Effector CD4-positive, alpha-beta T cell (primary cell): ENCODE measurements at regions not wholly inside any gene's neighbourhood (a gene's known extent, or its start where the extent isn't known, plus 50 kb on each side); places are given as distances from the start of the nearest gene placed in this dataset.
"Not testable (repeated sequence)": the region's sequence is repeated elsewhere in the genome, so short reads cannot be mapped to it uniquely, and the experiment has no call there.

Experiments used
- DNase-seq: peaks from one replicate; pipeline ENCODE4 v3.0.0-alpha.2; 2020

DNA sequence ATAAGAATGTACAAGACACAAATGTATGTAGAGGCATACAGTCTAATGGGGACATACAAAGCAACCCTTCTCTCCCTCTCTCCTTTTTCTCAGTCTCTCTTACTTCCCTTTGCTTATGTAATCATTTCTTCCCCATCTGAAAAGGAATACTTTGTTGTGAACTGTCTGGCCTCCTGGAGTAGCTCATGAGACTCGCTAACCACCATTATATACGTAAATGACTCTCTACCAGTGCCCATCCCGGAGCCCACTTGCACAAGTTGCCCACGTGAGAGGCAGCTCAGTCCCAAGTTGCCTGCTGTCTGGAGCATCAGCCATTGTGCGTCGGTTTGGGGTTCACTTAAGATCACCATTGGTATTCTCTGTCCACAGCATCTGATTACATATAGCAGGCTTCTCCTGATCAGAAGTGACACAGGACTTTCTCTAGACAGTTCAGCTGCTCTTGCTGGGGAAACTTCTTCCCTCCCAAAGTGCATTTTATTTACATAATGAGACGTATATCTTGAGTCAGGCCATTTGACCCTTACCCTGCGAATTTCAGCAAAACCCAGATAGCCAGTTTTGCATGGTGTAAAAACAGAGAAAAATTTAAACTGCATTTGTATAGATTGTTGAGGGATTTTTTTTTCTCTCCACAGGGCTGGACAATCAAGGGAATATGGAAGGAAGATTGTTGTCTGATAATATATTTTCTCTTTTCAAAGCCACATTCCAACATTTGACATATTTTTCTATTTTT lies 220.7 kb upstream of the EGLN3 start:
- DNase-seq: no peak

DNA sequence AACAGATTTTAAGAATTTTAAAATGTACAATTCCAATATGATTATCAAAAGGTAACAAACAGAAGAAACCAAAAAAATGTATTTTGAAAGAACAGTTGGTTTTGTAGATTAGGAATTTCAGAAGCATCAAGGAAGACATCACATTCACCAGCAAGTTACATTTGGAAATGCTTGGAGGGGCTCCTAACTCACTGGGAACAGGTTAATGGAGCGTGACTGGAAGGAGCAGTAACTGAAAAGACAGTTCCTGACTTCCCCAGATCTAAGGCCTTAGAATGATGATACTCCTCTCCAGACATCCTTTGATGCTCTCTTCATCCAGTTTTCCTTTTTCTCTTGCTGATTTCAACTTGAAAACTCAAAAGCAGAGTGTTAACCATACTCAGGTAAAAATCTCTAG lies 220.0 kb upstream of the EGLN3 start:
- DNase-seq: no peak

DNA sequence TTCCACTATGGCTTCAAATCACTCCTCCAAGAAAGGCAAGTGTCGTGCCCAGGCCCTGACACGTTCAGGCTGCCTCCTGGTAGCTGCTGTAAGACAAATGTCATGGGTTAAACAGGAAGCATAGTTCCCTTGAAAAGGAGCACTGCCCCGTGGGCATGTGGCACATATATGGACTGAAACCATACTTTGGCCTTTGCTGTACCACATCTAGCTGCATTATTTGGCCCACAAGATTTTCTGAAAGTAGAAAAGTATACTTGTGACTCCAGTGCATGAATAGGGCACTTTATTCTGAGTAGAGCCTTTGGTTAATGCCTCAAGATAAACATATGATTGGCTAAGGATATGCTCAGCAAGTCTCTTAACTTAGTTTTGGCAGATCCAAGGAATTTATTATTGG lies 218.7 kb upstream of the EGLN3 start:
- DNase-seq: no peak

DNA sequence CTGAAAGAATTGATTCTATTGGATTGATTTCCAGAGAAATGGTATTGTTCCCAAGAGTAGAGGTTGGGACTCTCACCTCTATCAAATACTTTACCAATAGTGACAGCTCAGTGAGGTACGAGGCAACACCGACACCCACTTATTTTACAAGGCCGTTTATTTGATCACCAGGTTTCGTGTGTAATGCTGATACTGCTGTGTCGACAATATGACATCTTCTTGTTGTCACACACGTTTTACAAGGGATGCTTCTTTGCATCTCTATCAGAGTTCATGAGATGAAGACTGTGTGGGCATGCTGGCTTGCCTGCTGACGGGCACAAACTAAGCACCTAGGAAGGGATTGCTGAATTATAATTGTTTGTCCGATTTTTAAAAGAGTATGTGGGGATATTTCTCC lies 217.8 kb upstream of the EGLN3 start:
- DNase-seq: no peak

DNA sequence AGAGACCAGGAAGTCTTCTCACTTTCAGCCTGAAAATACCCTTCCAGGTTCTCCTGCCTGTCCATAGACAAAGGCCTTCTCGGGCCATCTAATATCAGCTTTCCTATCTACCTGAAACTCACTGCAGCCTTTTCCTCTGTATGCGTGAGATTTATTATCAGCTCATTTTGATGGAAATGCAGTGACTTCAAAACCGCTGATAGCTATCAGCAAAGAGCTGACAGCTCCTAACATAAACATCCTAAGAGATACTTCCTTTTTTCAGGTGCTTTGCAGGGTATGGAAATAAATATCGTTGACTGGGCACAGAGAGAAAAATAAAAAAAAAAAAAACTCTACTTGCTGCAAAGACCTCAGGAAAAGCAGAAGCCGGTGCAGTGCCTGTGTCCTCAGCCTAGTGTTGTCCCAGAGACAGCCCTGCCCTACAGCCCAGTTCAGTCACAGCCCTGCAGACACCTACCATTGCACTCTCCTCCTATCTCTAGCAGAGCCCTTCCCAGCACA lies 215.0 kb upstream of the EGLN3 start:
- DNase-seq: no peak

DNA sequence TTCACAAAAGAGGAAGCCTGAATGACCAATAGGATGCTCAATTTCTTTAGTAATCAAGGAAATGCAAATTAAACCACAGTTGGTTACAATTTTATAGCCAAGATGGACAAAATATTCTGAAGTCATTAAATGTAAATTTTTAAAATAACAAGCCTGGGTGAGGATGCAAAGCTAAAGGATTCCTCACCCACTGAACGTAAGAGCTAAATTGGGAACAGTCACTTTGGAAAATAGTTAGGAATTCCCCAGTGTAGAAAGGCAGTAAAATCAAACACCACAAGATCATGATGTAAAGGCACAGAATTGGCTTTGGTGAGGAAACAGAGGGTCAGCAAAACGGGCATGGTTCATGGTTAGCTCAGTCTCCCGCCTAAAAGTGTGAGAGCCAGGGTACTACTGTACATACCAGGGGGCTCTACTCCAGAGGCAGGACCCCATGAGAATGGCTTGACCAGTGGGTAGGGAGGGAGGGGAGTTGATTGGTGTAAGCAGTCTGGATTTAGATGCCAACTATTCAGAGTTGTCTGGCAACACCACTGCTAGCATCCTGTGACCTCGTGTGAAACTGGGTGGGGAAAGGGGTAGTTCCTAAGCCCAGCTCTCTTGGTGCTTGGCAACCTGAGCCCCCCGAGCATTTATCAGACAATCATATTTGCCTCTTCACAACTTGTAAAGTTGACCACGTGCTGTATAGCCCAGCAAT lies 213.4 kb upstream of the EGLN3 start:
- DNase-seq: no peak

DNA sequence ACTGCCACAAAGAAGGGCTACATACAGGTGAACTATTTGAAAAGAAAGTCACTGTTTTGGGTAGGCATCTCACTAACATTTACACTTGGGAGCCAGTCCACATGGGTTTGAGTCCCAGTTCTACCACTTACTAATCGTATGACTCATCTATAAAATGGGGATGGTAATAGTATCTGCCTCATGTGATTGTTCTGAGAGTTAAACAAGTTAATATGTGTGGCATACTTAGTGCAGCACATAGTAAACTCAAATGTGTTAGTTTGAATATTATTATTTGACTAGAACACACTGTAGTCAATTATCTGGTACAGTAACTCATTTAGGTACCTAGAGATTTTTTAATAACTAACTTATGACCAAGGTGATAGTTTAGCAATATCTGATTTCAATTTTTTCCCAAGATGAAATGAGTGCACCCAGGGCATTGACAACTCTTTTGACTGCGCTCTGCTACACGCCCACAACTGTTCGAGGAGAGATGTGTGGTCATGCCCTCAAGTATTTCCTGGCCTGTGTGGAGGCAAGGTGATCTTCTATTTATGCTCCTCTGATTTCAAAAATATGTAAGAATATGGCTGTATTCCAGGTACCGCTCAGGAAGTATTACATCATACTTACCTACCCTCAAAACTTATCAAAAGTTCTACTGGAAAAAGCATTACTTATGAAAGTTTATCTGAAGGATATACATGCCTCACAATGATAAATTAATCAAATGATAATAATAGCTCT lies 210.6 kb upstream of the EGLN3 start:
- DNase-seq: no peak

DNA sequence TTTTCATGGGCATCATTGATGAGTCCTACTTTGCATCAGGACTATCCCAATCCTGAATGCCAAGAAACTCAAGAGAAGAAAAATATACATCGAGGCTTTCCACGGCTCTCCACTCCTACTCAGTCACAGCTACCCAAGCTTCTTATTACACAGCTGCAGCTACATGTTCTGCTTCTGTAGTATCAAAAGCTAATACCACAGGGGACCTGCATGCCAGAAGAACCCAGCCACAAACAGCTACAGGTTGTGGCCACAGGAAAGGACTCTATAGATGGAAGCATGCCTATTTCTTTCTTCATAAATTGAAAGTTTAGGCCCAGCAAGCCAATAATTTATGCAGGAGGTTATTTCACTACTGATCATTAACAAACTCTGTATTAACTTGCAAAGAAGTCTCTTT lies 209.7 kb upstream of the EGLN3 start:
- no peak for DNase-seq

DNA sequence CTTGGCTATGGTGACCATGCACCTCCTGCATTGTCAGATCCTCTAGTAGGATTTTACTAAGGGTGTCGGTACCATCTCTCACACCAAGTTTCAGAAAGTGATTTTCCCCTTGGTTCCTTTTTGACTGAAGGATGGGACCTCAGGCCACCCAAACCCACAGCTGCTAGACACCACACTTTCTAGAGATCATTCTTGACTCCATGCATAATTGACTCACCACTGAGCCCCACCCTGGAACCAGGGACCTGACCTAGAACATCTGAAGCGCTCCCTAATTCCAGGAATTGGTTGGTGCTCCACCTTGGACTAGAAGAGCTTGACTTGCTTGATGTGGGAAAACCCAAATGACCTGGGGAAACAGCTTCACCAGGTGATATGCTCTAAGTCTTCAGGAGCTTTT lies 206.8 kb upstream of the EGLN3 start:
- no peak for DNase-seq

DNA sequence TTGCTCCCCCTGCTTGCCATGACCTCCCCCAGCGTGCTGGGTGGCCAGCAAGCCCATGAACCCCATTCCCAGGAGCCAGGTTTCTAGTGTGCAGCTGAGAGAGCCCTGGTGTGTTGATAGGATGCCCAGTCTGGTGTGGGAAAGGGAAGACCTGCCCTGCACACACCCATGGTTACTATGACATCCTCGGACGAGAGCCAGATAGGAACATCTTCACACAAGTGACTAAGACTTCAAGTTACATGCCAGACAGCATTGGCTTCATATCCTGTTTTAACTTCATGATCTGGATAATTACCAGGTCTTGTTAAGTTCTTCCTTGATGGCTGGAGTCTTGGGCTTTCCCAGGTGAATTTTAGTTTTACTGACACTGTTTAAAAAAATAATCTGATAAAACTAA lies 196.6 kb upstream of the EGLN3 start:
- no peak for DNase-seq

DNA sequence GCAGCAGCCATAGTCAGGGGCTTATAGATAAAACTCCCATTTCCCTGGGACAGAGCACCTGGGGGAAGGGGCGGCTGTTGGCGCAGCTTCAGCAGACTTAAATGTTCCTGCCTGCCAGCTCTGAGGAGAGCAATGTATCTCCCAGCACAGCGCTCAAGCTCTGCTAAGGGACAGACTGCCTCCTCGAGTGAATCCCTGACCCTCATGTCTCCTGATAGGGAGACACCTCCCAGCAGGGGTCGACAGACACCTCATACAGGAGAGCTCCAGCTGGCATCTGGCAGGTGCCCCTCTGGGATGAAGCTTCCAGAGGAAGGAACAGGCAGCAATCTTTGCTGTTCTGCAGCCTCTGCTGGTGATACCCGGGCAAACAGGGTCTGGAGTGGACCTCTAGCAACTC lies 189.3 kb upstream of the EGLN3 start:
- not testable (repeated sequence) for DNase-seq

DNA sequence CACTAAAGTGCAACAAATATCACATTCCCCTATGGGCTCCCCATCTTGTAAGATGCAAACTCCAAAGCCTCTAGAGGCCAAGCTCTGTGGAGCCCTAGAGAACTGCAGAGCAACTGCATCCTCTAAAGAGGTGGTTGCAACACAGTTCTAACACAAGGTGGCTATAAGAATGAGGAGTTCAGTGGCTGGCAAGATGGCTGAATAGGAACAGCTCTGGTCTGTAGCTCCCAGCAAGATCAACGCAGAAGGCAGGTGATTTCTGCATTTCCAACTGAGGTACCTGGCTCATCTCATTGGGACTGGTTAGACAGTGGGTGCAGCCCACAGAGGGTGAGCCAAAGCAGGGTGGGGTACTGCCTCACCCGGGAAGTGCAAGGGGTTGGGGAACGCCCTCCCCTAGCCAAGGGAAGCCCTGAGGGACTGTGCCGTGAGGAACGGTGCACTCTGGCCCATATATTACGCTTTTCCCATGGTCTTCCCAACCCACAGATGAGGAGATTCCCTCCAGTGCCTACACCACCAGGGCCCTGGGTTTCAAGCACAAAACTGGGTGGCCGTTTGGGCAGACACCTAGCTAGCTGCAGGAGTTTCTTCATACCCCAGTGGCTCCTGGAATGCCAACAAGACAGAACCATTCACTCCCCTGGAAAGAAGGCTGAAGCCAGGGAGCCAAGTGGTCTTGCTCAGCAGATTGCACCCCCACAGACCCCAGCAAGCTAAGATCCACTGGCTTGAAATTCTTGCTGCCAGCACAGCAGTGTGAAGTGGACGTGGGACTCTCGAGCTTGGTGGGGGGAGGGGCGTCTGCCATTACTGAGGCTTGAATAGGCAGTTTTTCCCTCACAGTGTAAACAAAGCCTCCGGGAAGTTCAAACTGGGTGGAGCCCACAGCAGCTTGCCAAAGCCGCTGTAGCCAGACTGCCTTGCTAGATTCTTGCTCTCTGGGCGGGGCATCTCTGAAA lies 188.6 kb upstream of the EGLN3 start:
- not testable (repeated sequence) for DNase-seq

DNA sequence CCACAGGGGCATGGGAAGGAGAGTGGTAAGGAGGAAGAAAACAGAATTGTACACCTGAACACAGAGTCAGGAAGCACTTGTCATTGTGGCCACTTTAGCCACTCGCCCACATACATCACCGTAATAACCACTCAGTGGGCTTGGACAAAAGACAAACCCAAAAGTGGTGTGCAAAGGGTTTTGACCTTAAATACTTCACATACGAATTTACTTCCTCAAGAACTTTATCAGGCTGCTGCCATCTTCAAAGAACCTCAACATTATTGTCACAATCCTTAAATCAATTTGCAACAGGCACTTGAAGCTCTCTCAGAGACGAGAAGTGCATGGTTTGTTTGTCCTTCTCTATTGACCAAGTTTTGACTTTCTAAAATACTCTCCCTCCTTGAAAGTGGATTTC lies 187.3 kb upstream of the EGLN3 start:
- no peak for DNase-seq

DNA sequence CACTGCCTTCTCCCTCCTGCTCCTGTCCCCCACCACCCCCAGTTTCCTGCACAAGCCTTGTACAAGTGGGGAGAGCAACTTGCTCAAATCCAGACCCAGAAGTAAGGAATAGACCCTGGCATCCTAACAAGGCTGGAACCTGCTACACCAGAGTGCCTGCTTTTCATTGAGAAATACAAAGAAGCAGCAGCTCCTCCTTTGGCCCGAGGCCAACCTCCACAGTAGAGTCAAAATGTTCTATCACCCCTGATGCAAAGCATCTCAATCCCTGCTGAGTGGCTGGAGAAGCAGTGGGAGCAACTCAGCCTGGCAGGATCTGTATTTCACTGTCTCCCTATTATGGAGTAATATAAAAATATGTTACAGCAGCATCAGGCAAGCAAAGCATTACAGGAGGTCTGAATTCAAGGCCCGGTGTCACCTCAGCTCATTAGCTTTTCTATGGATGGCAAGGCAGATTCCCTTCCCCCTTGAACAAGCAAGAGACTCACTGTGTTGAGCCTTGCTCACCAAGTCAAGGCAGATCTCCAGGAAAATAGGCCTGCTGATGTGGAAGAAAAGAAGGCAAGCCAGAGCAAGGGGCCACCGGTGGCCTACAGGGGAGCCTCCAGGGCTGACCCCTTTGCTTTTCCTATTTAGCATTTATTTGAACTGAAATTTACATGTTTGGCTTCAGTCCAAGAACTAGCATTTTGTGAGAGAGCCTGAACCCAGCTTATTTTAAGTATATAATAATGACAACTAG lies 186.3 kb upstream of the EGLN3 start:
- DNase-seq: no peak

DNA sequence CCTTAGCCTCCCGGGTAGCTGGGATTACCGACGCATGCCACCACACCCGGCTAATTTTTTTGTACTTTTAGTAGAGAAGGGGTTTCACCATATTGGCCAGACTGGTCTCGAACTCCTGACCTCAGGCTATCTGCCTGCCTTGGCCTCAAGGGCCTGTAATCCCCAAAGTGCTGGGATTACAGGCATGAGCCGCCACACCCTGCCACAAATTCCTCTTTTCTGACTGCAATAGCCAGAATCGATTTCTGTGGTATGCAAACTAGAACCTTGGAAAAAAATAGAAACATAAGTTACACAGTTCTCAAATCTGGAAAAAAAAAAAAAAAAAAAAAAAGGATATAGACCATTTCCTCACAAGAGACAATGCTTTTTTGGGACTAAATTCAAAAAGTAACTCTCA lies 184.6 kb upstream of the EGLN3 start:
- DNase-seq: no peak

DNA sequence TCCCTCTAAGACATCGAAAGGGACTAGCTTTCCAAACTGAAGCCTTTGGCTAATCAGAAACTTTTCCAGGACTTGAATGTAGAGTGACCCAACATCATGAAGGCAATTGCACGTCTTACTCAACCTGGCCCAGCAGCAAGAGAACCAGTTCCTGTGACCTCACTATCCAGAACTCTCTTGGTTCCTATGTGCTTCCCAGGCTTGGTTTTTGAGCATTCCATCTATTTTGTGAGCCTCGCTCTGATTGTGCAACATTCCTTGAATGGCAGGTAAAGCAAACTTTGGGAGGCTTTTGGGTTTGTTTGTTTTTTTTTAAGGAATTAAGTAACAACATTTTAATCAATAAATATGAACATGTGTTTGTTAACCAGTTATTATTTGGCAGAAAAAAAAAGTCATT lies 183.6 kb upstream of the EGLN3 start:
- DNase-seq: no peak

DNA sequence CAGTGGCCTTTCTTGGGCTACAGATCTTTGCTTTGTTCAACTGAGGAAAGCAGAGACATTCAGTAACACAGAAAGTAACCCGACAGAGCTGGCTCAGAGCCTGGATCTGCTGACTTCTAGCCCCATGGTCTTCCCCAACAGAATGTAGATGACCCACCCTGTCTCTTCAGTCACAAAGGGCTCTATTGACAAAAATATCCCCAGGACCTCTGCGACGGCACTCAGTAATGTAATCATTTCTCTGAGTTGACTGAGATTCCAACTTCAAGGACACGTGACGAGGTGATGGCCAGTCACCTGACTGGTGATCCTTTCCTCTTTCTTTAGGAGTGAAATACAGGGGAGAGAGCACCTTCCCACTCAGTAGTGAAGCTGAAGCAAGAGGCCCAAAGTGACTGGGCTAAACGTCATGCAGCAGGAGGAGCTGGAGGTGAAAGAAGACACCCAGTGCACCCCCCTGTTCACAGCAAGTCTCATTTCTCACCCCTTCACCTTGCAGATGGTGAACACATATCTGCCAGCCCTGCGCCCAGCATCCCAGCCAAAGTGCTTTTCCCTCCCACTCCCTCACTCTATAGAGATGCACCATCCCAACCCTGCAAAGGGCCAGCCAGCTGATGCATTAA lies 179.2 kb upstream of the EGLN3 start:
- DNase-seq: no peak

DNA sequence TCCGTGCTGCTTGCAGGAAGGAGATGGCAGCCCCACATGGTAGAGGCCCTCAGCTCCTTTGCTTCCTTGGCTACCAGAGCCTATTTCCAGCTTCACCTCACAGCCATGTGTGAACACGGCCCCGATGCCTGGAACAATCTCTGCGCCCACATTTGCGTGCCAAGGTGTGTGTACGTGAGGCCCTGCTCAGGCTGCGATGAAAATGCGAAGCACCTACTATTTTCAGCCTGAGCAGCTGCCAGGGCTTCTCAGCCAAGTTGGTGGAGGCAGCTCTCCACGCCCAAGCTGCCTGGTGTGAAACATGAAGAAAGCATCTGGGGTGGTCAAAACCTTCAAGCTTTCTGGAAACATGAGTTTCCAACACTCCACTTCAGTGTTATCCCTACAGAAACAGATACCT lies 177.8 kb upstream of the EGLN3 start:
- DNase-seq: no peak

DNA sequence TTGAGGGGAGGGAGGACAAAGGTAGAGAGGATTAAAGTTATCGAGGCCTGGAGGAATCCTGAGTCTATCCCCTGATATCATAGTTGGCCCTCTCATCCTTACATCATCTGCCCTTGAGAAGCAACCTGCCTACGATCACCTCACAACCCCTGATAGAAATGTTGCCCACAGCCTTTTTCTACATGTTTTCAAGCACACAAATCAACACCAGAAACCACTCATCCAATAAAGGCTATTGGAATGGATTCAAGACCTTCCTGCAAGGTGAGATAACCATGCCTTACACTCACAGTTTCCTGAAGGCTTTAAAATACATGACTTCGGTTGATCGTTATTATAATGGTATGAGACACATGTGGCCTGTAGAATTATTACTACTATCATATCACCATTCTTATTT lies 175.7 kb upstream of the EGLN3 start:
- no peak for DNase-seq

DNA sequence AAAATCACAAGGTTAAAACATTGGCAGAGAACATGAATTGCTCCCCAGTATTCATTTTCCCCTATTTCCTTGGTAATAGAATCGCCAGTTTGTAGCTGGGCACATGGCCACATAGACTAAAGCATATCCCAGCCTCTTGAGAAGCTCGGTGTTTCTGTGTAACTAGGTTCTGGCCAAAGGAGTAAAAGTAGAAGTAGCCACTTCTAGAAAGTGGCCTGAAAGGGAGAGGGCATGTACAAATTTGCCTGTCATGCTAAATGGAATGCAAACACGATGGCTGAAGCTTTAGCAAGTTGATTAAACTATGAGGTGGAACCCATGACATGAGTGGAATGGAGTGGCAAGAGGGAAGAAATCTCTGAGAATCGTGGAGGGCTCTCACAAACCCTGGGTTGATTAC lies 173.7 kb upstream of the EGLN3 start:
- DNase-seq: no peak

DNA sequence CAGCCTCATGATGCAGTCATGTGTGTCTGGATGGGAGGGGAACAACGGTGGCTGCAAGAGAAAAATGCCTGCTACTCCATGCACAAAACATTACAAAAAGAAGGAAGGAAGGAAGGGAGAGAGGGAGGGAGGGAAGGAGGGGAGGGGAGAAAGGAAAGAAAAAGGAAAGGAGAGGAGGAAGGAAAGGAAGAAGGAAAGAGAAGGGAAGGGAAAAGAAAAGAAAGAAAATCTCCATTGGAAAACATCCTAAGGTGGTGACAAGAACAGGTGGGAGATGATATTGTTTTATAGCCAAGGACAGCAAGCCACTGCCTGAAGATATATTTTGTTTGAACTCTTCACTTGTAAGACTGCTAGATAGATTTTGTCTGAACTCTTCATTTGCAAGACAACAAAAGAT lies 171.8 kb upstream of the EGLN3 start:
- DNase-seq: no peak
